Fibroblast of lung (primary cell): ENCODE measurements at regions not wholly inside any gene's neighbourhood (a gene's known extent, or its start where the extent isn't known, plus 50 kb on each side); places are given as distances from the start of the nearest gene placed in this dataset.

ENCODE experiments used
- DNase-seq, 2 donors: peaks; one replicate each; pipeline versions ENCODE4 v3.0.0 to v3.0.0-alpha.2; 2010; ENCODE audit warnings: low read depth in 2 of 2
- H2AFZ ChIP-seq: 2 replicates; pipeline ENCODE4 v1.5.1; 2012; ENCODE audit warnings: low read length, control low read depth, inconsistent platforms
- H3K27ac ChIP-seq: 2 replicates; pipeline ENCODE4 v1.5.1; 2011; ENCODE audit warnings: low read length, control low read depth; ENCODE audit not compliant: insufficient read depth
- H3K27me3 ChIP-seq: 2 replicates; pipeline ENCODE4 v1.5.1; 2011; ENCODE audit warnings: mild to moderate bottlenecking, low read length; ENCODE audit not compliant: control insufficient read depth, insufficient read depth
- H3K36me3 ChIP-seq: 2 replicates; pipeline ENCODE4 v1.5.1; 2011; ENCODE audit warnings: low read length; ENCODE audit not compliant: control insufficient read depth, insufficient read depth
- H3K4me1 ChIP-seq: 2 replicates; pipeline ENCODE4 v1.5.1; 2011; ENCODE audit warnings: low read length; ENCODE audit not compliant: control insufficient read depth, insufficient read depth; ENCODE audit errors: extremely low read depth
- H3K4me2 ChIP-seq: 2 replicates; pipeline ENCODE4 v1.5.1; 2011; ENCODE audit warnings: low read length, control low read depth; ENCODE audit not compliant: insufficient read depth; ENCODE audit errors: extremely low read depth
- H3K4me3 ChIP-seq, 4 experiments: fragments of 200-600 bp in 1 of 4; sonication (generic) in 1 of 4; replicated peaks in 1 of 4; 2 replicates each; pipeline ENCODE4 v1.5.1; 2011 to 2016; ENCODE audit warnings: low read length in 4 of 4, low read depth in 3 of 4, mild to moderate bottlenecking in 3 of 4, control low read depth in 2 of 4, inconsistent platforms in 1 of 4, mixed read lengths in 1 of 4; ENCODE audit not compliant: insufficient read depth in 1 of 4; ENCODE audit errors: control extremely low read depth in 1 of 4
- H3K79me2 ChIP-seq: 2 replicates; pipeline ENCODE4 v1.5.1; 2012; ENCODE audit warnings: mild to moderate bottlenecking, low read length, inconsistent platforms; ENCODE audit not compliant: control insufficient read depth, insufficient read depth
- H3K9ac ChIP-seq: 2 replicates; pipeline ENCODE4 v1.5.1; 2011; ENCODE audit warnings: mild to moderate bottlenecking, low read length, control low read depth; ENCODE audit not compliant: insufficient read depth
- H3K9me3 ChIP-seq: 2 replicates; pipeline ENCODE4 v1.5.1; 2012; ENCODE audit warnings: low read depth, low read length; ENCODE audit not compliant: control insufficient read depth, insufficient read depth
- H4K20me1 ChIP-seq: 2 replicates; pipeline ENCODE4 v1.5.1; 2011; ENCODE audit warnings: low read length; ENCODE audit not compliant: control insufficient read depth, insufficient read depth; ENCODE audit errors: extremely low read depth
- EZH2 ChIP-seq: IDR thresholded peaks from 2 replicates; pipeline ENCODE4 v1.5.1; 2012; ENCODE audit warnings: low read length, control low read depth, mild to moderate bottlenecking; ENCODE audit errors: missing control alignments
- TF ChIP-seq, protein P1 (sequence below), 2 donors: IDR thresholded peaks in 1 of 2; conservative IDR thresholded peaks in 1 of 2; 1 replicate in 1 of 2; 2 replicates in 1 of 2; pipeline ENCODE4 v1.5.1; 2011 to 2012; ENCODE audit warnings: low read length in 2 of 2, control low read depth in 1 of 2, inconsistent platforms in 1 of 2, low read depth in 1 of 2, mild to moderate bottlenecking in 1 of 2

DNA sequence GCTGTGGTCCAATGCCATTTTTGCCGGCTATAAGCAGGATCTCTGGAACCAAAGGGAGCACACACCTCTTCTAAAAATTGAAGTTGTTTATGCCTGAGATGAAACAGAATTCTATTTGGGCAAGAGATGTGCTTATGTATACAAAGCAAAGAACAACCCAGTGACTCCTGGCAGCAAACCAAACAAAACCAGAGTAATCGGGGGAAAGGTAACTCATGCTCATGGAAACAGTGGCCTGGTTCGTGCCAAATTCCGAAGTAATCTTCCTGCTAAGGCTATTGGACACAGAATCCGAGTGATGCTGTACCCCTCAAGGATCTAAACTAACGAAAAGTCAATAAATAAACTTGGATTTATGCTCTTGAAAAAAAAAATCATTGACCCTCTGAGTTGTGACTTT, 178.7 kb downstream of the CEMIP2 start:
- Histone ChIP-seq H4K20me1 (no peaks in the 10 kb centered on the region), H3K9me3 (no peaks in the 10 kb centered on the region), H3K9ac (no peak overlapping the region), H3K4me3 (no peak overlapping the region), H3K4me2 (no peak overlapping the region), H3K27me3 (no peaks in the 10 kb centered on the region), H2AFZ (no peak overlapping the region), H3K27ac (no peak overlapping the region), H3K4me1 (no peaks in the 10 kb centered on the region), H3K79me2 (no peaks in the 10 kb centered on the region), H3K36me3 (no peaks in the 10 kb centered on the region)
- TF ChIP-seq, protein P1, sequence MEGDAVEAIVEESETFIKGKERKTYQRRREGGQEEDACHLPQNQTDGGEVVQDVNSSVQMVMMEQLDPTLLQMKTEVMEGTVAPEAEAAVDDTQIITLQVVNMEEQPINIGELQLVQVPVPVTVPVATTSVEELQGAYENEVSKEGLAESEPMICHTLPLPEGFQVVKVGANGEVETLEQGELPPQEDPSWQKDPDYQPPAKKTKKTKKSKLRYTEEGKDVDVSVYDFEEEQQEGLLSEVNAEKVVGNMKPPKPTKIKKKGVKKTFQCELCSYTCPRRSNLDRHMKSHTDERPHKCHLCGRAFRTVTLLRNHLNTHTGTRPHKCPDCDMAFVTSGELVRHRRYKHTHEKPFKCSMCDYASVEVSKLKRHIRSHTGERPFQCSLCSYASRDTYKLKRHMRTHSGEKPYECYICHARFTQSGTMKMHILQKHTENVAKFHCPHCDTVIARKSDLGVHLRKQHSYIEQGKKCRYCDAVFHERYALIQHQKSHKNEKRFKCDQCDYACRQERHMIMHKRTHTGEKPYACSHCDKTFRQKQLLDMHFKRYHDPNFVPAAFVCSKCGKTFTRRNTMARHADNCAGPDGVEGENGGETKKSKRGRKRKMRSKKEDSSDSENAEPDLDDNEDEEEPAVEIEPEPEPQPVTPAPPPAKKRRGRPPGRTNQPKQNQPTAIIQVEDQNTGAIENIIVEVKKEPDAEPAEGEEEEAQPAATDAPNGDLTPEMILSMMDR (conservative IDR thresholded peaks at IDR 0.05 in 1 of 2, IDR thresholded peaks at IDR 0.05 in 1 of 2; ENCODE audit: low read depth in 1 of 2, low read length in 2 of 2): no peak
- no peak for TF ChIP-seq EZH2
- DNase-seq: peak in 1 of 2 donors; percentile 28

DNA sequence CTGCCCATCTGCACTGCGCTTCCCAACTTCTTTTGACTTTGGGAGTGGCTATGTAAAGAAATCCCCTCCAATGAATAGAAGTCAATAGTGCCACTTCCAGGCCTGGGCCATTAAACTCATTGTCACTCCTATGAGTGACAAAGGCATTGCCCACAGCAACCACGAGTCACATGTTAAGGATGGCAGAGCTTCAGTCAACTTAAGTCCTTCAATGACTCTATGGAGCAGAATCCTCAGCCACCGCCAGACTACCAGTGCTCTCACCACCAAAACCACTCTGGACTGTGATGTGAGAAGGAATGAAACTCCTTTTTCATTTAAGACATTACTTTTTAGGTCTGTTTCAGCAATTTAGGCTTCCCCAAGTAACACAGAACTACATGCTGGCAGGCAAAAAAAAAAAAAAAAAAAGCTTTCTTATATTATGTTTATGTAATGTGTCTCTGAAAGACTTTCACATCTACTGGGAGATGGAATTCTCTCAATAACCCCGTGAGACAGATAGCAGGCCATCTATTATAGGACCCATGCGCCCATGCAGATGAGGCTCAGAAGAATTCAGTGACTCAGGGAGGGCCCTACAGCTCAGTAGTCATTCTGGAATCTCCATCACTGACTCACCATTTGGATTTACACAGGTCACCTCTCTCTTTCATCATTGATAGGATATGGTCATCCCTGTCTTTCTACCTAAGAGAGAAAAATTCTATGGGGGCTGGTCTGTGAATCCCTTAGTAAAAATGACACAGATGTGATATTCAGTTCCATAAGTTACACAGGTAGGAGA, 180.5 kb downstream of the CEMIP2 start:
- no peak overlapping the region for H3K27ac ChIP-seq
- peak; percentile 5 to 26 for DNase-seq
- H3K27me3 ChIP-seq: no peaks in the 10 kb centered on the region
- H3K4me3 ChIP-seq: no peak overlapping the region
- H3K9ac ChIP-seq: no peak overlapping the region
- H2AFZ ChIP-seq: no peak overlapping the region
- no peaks in the 10 kb centered on the region for H3K36me3 ChIP-seq
- no peaks in the 10 kb centered on the region for H3K4me1 ChIP-seq
- no peak overlapping the region for H3K4me2 ChIP-seq
- TF ChIP-seq EZH2: no peak
- TF ChIP-seq, protein P1 (conservative IDR thresholded peaks at IDR 0.05 in 1 of 2, IDR thresholded peaks at IDR 0.05 in 1 of 2; ENCODE audit: low read depth in 1 of 2, low read length in 2 of 2): no peak
- no peaks in the 10 kb centered on the region for H3K9me3 ChIP-seq
- no peaks in the 10 kb centered on the region for H3K79me2 ChIP-seq
- H4K20me1 ChIP-seq: no peaks in the 10 kb centered on the region

DNA sequence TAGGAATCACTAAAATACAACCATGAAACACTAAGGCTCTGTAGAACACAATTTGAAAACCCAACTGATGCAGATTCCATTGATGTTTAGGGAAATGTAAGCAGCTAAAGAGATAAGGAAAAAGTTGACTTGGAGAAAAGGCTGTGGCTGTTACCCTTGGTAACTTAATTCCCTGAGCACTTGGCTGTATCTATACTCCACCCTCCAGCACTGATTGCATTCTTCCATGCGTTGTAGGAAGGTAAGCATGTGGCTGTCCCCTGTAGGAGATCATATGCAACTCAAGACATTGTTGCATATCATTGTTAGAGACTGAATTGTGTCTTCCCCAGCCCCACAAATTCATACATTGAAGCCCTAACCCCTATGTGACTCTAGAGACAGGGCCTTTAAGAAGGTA, 184.5 kb downstream of the CEMIP2 start:
- no peak overlapping the region for H3K9ac ChIP-seq
- H3K79me2 ChIP-seq: no peaks in the 10 kb centered on the region

More for the DNA sequence above, 184.5 kb downstream of the CEMIP2 start:
- Histone ChIP-seq H3K4me1 (no peaks in the 10 kb centered on the region), H3K4me3 (no peak overlapping the region), H3K9me3 (no peaks in the 10 kb centered on the region), H3K27ac (no peak overlapping the region), H3K27me3 (no peaks in the 10 kb centered on the region), H3K36me3 (no peaks in the 10 kb centered on the region), H3K4me2 (no peak overlapping the region), H4K20me1 (no peaks in the 10 kb centered on the region), H2AFZ (no peak overlapping the region)
- no peak for DNase-seq
- no peak for TF ChIP-seq EZH2
- TF ChIP-seq, protein P1 (conservative IDR thresholded peaks at IDR 0.05 in 1 of 2, IDR thresholded peaks at IDR 0.05 in 1 of 2; ENCODE audit: low read depth in 1 of 2, low read length in 2 of 2): no peak
